Peyer's patch (tissue), 4 donors: ENCODE measurements at regions not wholly inside any gene's neighbourhood (a gene's known extent, or its start where the extent isn't known, plus 50 kb on each side); places are given as distances from the start of the nearest gene placed in this dataset.
"Not testable (repeated sequence)": the region's sequence is repeated elsewhere in the genome, so short reads cannot be mapped to it uniquely, and the experiment has no call there.

Experiments
- DNase-seq, 3 donors: peaks; one replicate each; pipeline ENCODE4 v3.0.0-alpha.2; 2017 to 2019
- H3K27ac ChIP-seq, 4 donors: fragments of 200-600 bp; sonication (generic); one replicate each; pipeline ENCODE4 v1.5.1; 2016 to 2019
- H3K27me3 ChIP-seq, 2 donors: fragments of 200-600 bp; sonication (generic); one replicate each; pipeline ENCODE4 v1.5.1; 2019
- H3K36me3 ChIP-seq, 3 donors: fragments of 200-600 bp; sonication (generic); one replicate each; pipeline ENCODE4 v1.5.1; 2016 to 2019
- H3K4me1 ChIP-seq, 4 donors: fragments of 200-600 bp; sonication (generic); one replicate each; pipeline ENCODE4 v1.5.1; 2016 to 2019
- H3K4me3 ChIP-seq, 4 donors: fragments of 200-600 bp; sonication (generic); 1 replicate in 3 of 4; 2 replicates in 1 of 4; pipeline ENCODE4 v1.5.1; 2016 to 2019; ENCODE audit warnings: mild to moderate bottlenecking in 1 of 4
- H3K9me3 ChIP-seq, 4 donors: fragments of 200-600 bp; sonication (generic); one replicate each; pipeline ENCODE4 v1.5.1; 2016 to 2019; ENCODE audit warnings: mild to moderate bottlenecking in 1 of 4
- CTCF ChIP-seq, 6 experiments: fragments of 450-650 bp in 4 of 6; fragments of 200-600 bp in 2 of 6; sonication (generic) in 1 of 6; IDR thresholded peaks; one replicate each; pipeline ENCODE4 v1.5.1; 2017 to 2019; ENCODE audit warnings: antibody characterized with exemption in 6 of 6, mild to moderate bottlenecking in 3 of 6, moderate library complexity in 1 of 6
- POLR2A ChIP-seq, 2 donors: fragments of 450-650 bp; IDR thresholded peaks; one replicate each; pipeline ENCODE4 v1.5.1; 2017; ENCODE audit warnings: antibody characterized with exemption in 2 of 2, mild to moderate bottlenecking in 2 of 2, moderate library complexity in 2 of 2

DNA sequence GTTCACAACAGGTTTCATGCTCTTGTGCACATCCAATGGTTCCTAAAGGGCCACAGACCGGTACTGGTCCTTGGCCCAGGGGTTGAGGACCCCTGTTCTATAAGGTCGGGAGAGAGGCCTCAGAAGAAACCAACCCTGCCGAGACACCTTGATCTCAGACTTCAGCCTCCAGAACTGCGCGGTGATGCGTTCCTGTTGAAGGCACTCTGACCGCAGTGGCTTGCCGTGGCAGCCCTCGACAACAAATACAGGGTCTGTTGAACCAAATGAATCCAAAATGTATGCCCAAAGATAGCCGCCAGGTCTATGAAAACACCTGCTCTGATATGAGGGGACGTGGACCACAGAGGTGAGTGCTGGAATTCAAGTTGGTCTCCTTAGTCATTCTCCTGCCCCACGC, 389.8 kb downstream of the SEC14L1 start:
- Histone ChIP-seq H3K9me3 (no peaks in the 10 kb centered on the region), H3K36me3 (no peaks in the 10 kb centered on the region), H3K27me3 (peaks cover 0 to 6% of the 10 kb centered on the region in 2 donors), H3K27ac (no peak overlapping the region), H3K4me1 (peaks cover 0 to 8% (median 0%) of the 10 kb centered on the region in 4 donors), H3K4me3 (no peak overlapping the region)
- DNase-seq = no peak
- TF ChIP-seq POLR2A (IDR thresholded peaks at IDR 0.05) (no peak), CTCF (IDR thresholded peaks at IDR 0.05) (no peak)

GRCh38 chr17:77531002-77531401, 390.2 kb downstream of the SEC14L1 start:
- DNase-seq = no peak
- no peak overlapping the region for H3K4me3 ChIP-seq
- no peak overlapping the region for H3K27ac ChIP-seq
- H3K27me3 ChIP-seq = peaks cover 0 to 6% of the 10 kb centered on the region in 2 donors
- TF ChIP-seq POLR2A (IDR thresholded peaks at IDR 0.05) (no peak), CTCF (IDR thresholded peaks at IDR 0.05) (no peak)
- H3K4me1 ChIP-seq = peaks cover 0 to 8% (median 0%) of the 10 kb centered on the region in 4 donors
- H3K36me3 ChIP-seq = no peaks in the 10 kb centered on the region
- H3K9me3 ChIP-seq = no peaks in the 10 kb centered on the region

GRCh38 chr17:77531641-77532040, 390.9 kb downstream of the SEC14L1 start:
- no peaks in the 10 kb centered on the region for H3K9me3 ChIP-seq
- H3K27me3 ChIP-seq = peaks cover 0 to 6% of the 10 kb centered on the region in 2 donors
- H3K27ac ChIP-seq = no peak overlapping the region
- H3K36me3 ChIP-seq = no peaks in the 10 kb centered on the region
- H3K4me1 ChIP-seq = peaks cover 0 to 8% (median 0%) of the 10 kb centered on the region in 4 donors
- TF ChIP-seq CTCF (IDR thresholded peaks at IDR 0.05) (no peak), POLR2A (IDR thresholded peaks at IDR 0.05) (no peak)
- DNase-seq = no peak
- H3K4me3 ChIP-seq = no peak overlapping the region

GRCh38 chr17:77533697-77534096, 392.9 kb downstream of the SEC14L1 start:
- H3K4me1 ChIP-seq, H3K9me3 ChIP-seq, H3K4me3 ChIP-seq, H3K36me3 ChIP-seq, DNase-seq, H3K27me3 ChIP-seq, H3K27ac ChIP-seq: not testable (repeated sequence)

- Histone ChIP-seq H3K9me3 (no peaks in the 10 kb centered on the region), H3K4me1 (peaks cover 0 to 1% (median 0%) of the 10 kb centered on the region in 4 donors), H3K27me3 (no peaks in the 10 kb centered on the region), H3K27ac (no peak overlapping the region), H3K4me3 (no peak overlapping the region), H3K36me3 (no peaks in the 10 kb centered on the region)
- DNase-seq = no peak
- TF ChIP-seq CTCF (IDR thresholded peaks at IDR 0.05) = no peak
- TF ChIP-seq POLR2A (IDR thresholded peaks at IDR 0.05) = no peak
These were observed 393.4 kb downstream of the SEC14L1 start for GRCh38 chr17:77534137-77534536.

GRCh38 chr17:77535435-77535834, 394.7 kb downstream of the SEC14L1 start:
- Histone ChIP-seq H3K4me1 (no peaks in the 10 kb centered on the region), H3K27me3 (no peaks in the 10 kb centered on the region), H3K9me3 (no peaks in the 10 kb centered on the region), H3K27ac (no peak overlapping the region), H3K36me3 (no peaks in the 10 kb centered on the region), H3K4me3 (no peak overlapping the region)
- peak in 1 of 3 donors; percentile 38 for DNase-seq
- TF ChIP-seq CTCF (IDR thresholded peaks at IDR 0.05) = no peak
- TF ChIP-seq POLR2A (IDR thresholded peaks at IDR 0.05) = no peak
